GM23338 (cell line): ENCODE measurements at regions not wholly inside any gene's neighbourhood (a gene's known extent, or its start where the extent isn't known, plus 50 kb on each side); places are given as distances from the start of the nearest gene placed in this dataset.

Experiments used
- ATAC-seq: fragments of 200-7000 bp; cut with Tn5 transposase; 3 replicates; pipeline ENCODE4 v1.9.1; 2020
- DNase-seq: peaks from one replicate; pipeline ENCODE4 v3.0.0-alpha.2; 2015; ENCODE audit warnings: low spot score
- H2AFZ ChIP-seq: fragments of 200-600 bp; sonication (generic); 2 replicates; pipeline ENCODE4 v1.8.0; 2016; ENCODE audit warnings: antibody characterized with exemption, mild to moderate bottlenecking, moderate library complexity
- H3F3A ChIP-seq: fragments of 200-600 bp; sonication (generic); replicated peaks from 2 replicates; pipeline ENCODE4 v1.8.0; 2017; ENCODE audit warnings: antibody characterized with exemption, mixed run types, low read depth
- H3K27ac ChIP-seq: fragments of 200-600 bp; sonication (generic); 2 replicates; pipeline ENCODE4 v1.6.1; 2016; ENCODE audit warnings: low read depth
- H3K27me3 ChIP-seq: fragments of 200-600 bp; sonication (generic); 2 replicates; pipeline ENCODE4 v1.8.0; 2016; ENCODE audit warnings: mild to moderate bottlenecking, mixed run types, moderate library complexity; ENCODE audit not compliant: insufficient read depth
- H3K36me3 ChIP-seq: fragments of 200-600 bp; sonication (generic); 2 replicates; pipeline ENCODE4 v1.8.0; 2016; ENCODE audit warnings: mild to moderate bottlenecking; ENCODE audit not compliant: insufficient read depth
- H3K4me1 ChIP-seq: fragments of 200-600 bp; sonication (generic); 2 replicates; pipeline ENCODE4 v1.8.0; 2016; ENCODE audit warnings: mild to moderate bottlenecking, moderate library complexity; ENCODE audit not compliant: insufficient read depth
- H3K4me2 ChIP-seq: fragments of 200-600 bp; sonication (generic); 2 replicates; pipeline ENCODE4 v1.7.1; 2017; ENCODE audit warnings: mixed run types
- H3K4me3 ChIP-seq: fragments of 200-600 bp; sonication (generic); 2 replicates; pipeline ENCODE4 v1.6.1; 2016; ENCODE audit warnings: mixed run types
- H3K79me2 ChIP-seq: fragments of 200-600 bp; sonication (generic); replicated peaks from 2 replicates; pipeline ENCODE4 v1.8.0; 2017; ENCODE audit warnings: mild to moderate bottlenecking; ENCODE audit not compliant: insufficient read depth
- H3K9me2 ChIP-seq: fragments of 200-600 bp; sonication (generic); 2 replicates; pipeline ENCODE4 v1.8.0; 2017; ENCODE audit not compliant: insufficient read depth
- H4K20me1 ChIP-seq: fragments of 200-600 bp; sonication (generic); replicated peaks from 2 replicates; pipeline ENCODE4 v1.8.0; 2017; ENCODE audit warnings: mild to moderate bottlenecking; ENCODE audit not compliant: insufficient read depth
- H3K27ac Mint-ChIP-seq: 2 replicates; pipeline ENCODE4 v1.8.0; 2020; ENCODE audit warnings: inconsistent platforms, mild to moderate bottlenecking, moderate library complexity, mixed read lengths
- H3K27me3 Mint-ChIP-seq: 3 replicates; pipeline ENCODE4 v1.8.0; 2022; ENCODE audit warnings: low read depth, mild to moderate bottlenecking, moderate library complexity, mixed read lengths, inconsistent platforms; ENCODE audit not compliant: insufficient read depth, poor library complexity
- H3K36me3 Mint-ChIP-seq: 3 replicates; pipeline ENCODE4 v1.8.0; 2021; ENCODE audit warnings: low read depth, mild to moderate bottlenecking, inconsistent platforms, moderate library complexity, mixed read lengths
- H3K4me1 Mint-ChIP-seq: 3 replicates; pipeline ENCODE4 v1.8.0; 2020; ENCODE audit warnings: mild to moderate bottlenecking, inconsistent platforms, mixed read lengths
- H3K4me3 Mint-ChIP-seq: 3 replicates; pipeline ENCODE4 v1.8.0; 2021; ENCODE audit warnings: moderate library complexity, mild to moderate bottlenecking, inconsistent platforms, mixed read lengths
- H3K9me3 Mint-ChIP-seq: 3 replicates; pipeline ENCODE4 v1.8.0; 2020; ENCODE audit warnings: moderate library complexity, mild to moderate bottlenecking, inconsistent platforms, mixed read lengths
- CREB1 ChIP-seq: fragments of 250-450 bp; sonication (Bioruptor Pico); IDR thresholded peaks from 2 replicates; pipeline ENCODE4 v1.5.0; 2020; ENCODE audit warnings: low read depth, mild to moderate bottlenecking, moderate library complexity
- CTCF ChIP-seq, 2 experiments: fragments of 200-600 bp in 1 of 2; sonication (generic) in 1 of 2; conservative IDR thresholded peaks; 2 replicates each; pipeline versions ENCODE4 v1.5.1 to v1.6.1; 2016 to 2017; ENCODE audit warnings: antibody characterized with exemption in 2 of 2, low read depth in 2 of 2, mild to moderate bottlenecking in 2 of 2, moderate library complexity in 1 of 2
- ETS1 ChIP-seq: IDR thresholded peaks from 2 replicates; pipeline ENCODE4 v1.6.1; 2016; ENCODE audit warnings: antibody characterized with exemption
- EZH2 ChIP-seq: fragments of 200-600 bp; sonication (generic); IDR thresholded peaks from one replicate; pipeline ENCODE4 v1.8.0; 2017; ENCODE audit warnings: antibody characterized with exemption, mild to moderate bottlenecking, low read depth; ENCODE audit not compliant: unreplicated experiment
- EZH2phosphoT487 ChIP-seq: fragments of 200-600 bp; sonication (generic); IDR thresholded peaks from one replicate; pipeline ENCODE4 v1.8.1; 2018; ENCODE audit warnings: antibody characterized with exemption; ENCODE audit not compliant: unreplicated experiment
- JUNB ChIP-seq: IDR thresholded peaks from one replicate; pipeline ENCODE4 v1.6.1; 2016; ENCODE audit warnings: antibody characterized with exemption; ENCODE audit not compliant: unreplicated experiment
- NANOG ChIP-seq: IDR thresholded peaks from 2 replicates; pipeline ENCODE4 v1.6.1; 2016; ENCODE audit warnings: antibody characterized with exemption, borderline replicate concordance
- POLR2AphosphoS5 ChIP-seq: IDR thresholded peaks from 2 replicates; pipeline ENCODE4 v1.6.1; 2016; ENCODE audit warnings: antibody characterized with exemption, low read depth
- REST ChIP-seq: IDR thresholded peaks from one replicate; pipeline ENCODE4 v1.6.1; 2018; ENCODE audit warnings: antibody characterized with exemption; ENCODE audit not compliant: unreplicated experiment
- STAT1 ChIP-seq: IDR thresholded peaks from one replicate; pipeline ENCODE4 v1.6.1; 2016; ENCODE audit warnings: antibody characterized with exemption; ENCODE audit not compliant: unreplicated experiment
- ZNF114 ChIP-seq: fragments of 250-450 bp; sonication (Bioruptor Pico); IDR thresholded peaks from 2 replicates; pipeline ENCODE4 v1.5.0; 2020; ENCODE audit warnings: mild to moderate bottlenecking, moderate library complexity
- ZNF331 ChIP-seq: fragments of 250-450 bp; sonication (Bioruptor Pico); IDR thresholded peaks from 2 replicates; pipeline ENCODE4 v1.5.0; 2020; ENCODE audit warnings: low read depth, mild to moderate bottlenecking, moderate library complexity
- ZNF462 ChIP-seq: fragments of 250-450 bp; sonication (Bioruptor Pico); IDR thresholded peaks from 2 replicates; pipeline ENCODE4 v1.5.0; 2020; ENCODE audit warnings: mild to moderate bottlenecking, moderate library complexity

- Histone ChIP-seq H2AFZ (no peak overlapping the region), H3K27ac (no peak overlapping the region), H3K27me3 (no peaks in the 10 kb centered on the region), H3F3A (no peaks in the 10 kb centered on the region), H3K36me3 (no peaks in the 10 kb centered on the region), H3K4me2 (no peak overlapping the region), H3K79me2 (no peaks in the 10 kb centered on the region), H4K20me1 (no peaks in the 10 kb centered on the region), H3K4me1 (no peaks in the 10 kb centered on the region), H3K9me2 (no peaks in the 10 kb centered on the region), H3K4me3 (no peak overlapping the region)
- Mint-ChIP-seq H3K4me1 (no peaks in the 10 kb centered on the region), H3K4me3 (no peak overlapping the region), H3K36me3 (no peaks in the 10 kb centered on the region), H3K27me3 (no peaks in the 10 kb centered on the region), H3K9me3 (no peaks in the 10 kb centered on the region), H3K27ac (no peak overlapping the region)
- DNase-seq (no peak), ATAC-seq (no peak)
- TF ChIP-seq REST (no peak), EZH2phosphoT487 (no peak), ZNF462 (CRISPR knock-in tag) (no peak), STAT1 (no peak), ETS1 (no peak), EZH2 (no peak), ZNF114 (CRISPR knock-in tag) (no peak), POLR2AphosphoS5 (no peak), CTCF (conservative IDR thresholded peaks at IDR 0.05; ENCODE audit: low read depth in 2 of 2) (no peak), NANOG (no peak), JUNB (no peak), ZNF331 (no peak), CREB1 (CRISPR knock-in tag) (no peak)
Measured at GRCh38 chr6:92371211-92372208, 1047.8 kb downstream of the EPHA7 start.
